Breast epithelium (tissue), 4 donors: ENCODE measurements at regions not wholly inside any gene's neighbourhood (a gene's known extent, or its start where the extent isn't known, plus 50 kb on each side); places are given as distances from the start of the nearest gene placed in this dataset.
A peak's percentile ranks its signal among the peaks of the same experiment; 100 is the strongest.

ENCODE experiments used
- DNase-seq, 2 donors: peaks; one replicate each; pipeline ENCODE4 v3.0.0-alpha.2; 2019; ENCODE audit warnings: low spot score in 2 of 2
- H3K27ac ChIP-seq, 2 donors: fragments of 200-600 bp; sonication (generic) in 1 of 2; one replicate each; pipeline ENCODE4 v1.5.1; 2016 to 2019; ENCODE audit warnings: mild to moderate bottlenecking in 1 of 2
- H3K27me3 ChIP-seq, 2 donors: fragments of 200-600 bp; sonication (generic) in 1 of 2; one replicate each; pipeline versions ENCODE4 v1.5.1 to v1.6.0; 2017 to 2019; ENCODE audit warnings: control low read depth in 1 of 2, mild to moderate bottlenecking in 1 of 2
- H3K36me3 ChIP-seq: fragments of 200-600 bp; one replicate; pipeline ENCODE4 v1.5.1; 2019
- H3K4me1 ChIP-seq, 2 donors: fragments of 200-600 bp; sonication (generic); one replicate each; pipeline ENCODE4 v1.5.1; 2016 to 2019; ENCODE audit warnings: control low read depth in 1 of 2
- H3K4me3 ChIP-seq, 3 donors: fragments of 200-600 bp; sonication (generic); 1 replicate in 2 of 3; 2 replicates in 1 of 3; pipeline ENCODE4 v1.5.1; 2016 to 2019; ENCODE audit warnings: mild to moderate bottlenecking in 3 of 3, moderate library complexity in 2 of 3
- H3K9me3 ChIP-seq, 2 donors: fragments of 200-600 bp; sonication (generic) in 1 of 2; one replicate each; pipeline ENCODE4 v1.5.1; 2016 to 2019; ENCODE audit warnings: control low read depth in 1 of 2
- CTCF ChIP-seq, 3 donors: fragments of 450-650 bp; IDR thresholded peaks; one replicate each; pipeline ENCODE4 v1.5.1; 2016 to 2017; ENCODE audit warnings: antibody characterized with exemption in 3 of 3, mild to moderate bottlenecking in 3 of 3, moderate library complexity in 3 of 3
- POLR2A ChIP-seq: fragments of 450-650 bp; IDR thresholded peaks from one replicate; pipeline ENCODE4 v1.6.1; 2016; ENCODE audit warnings: antibody characterized with exemption, mild to moderate bottlenecking, moderate library complexity
- POLR2AphosphoS5 ChIP-seq, 3 donors: sonication (generic); formaldehyde crosslinking; IDR thresholded peaks; one replicate each; pipeline ENCODE4 v1.6.1; 2017; ENCODE audit warnings: antibody characterized with exemption in 3 of 3
- intact Hi-C: fragments of 100-400 bp; cut with DNase I; formaldehyde crosslinking; loops from one replicate; pipeline ENCODE4 v1.15.1; 2023; ENCODE audit warnings: low total_unique reads

GRCh38 chr4:101419336-101420135 lies 72.2 kb upstream of the PPP3CA start:
- no peak for TF ChIP-seq POLR2A
- no peak for TF ChIP-seq CTCF (IDR thresholded peaks at IDR 0.05)
- no peak for TF ChIP-seq POLR2AphosphoS5 (IDR thresholded peaks at IDR 0.05)
- no peaks in the 10 kb centered on the region for H3K27me3 ChIP-seq
- H3K4me1 ChIP-seq = no peaks in the 10 kb centered on the region
- no peaks in the 10 kb centered on the region for H3K36me3 ChIP-seq
- intact Hi-C loops = no loop called here
- peak overlapping the region in 1 of 3 donors; percentile 1 for H3K4me3 ChIP-seq
- H3K27ac ChIP-seq = peak overlapping the region; percentile 11 to 30
- no peak for DNase-seq
- no peaks in the 10 kb centered on the region for H3K9me3 ChIP-seq

GRCh38 chr4:101418466-101418865 lies 71.1 kb upstream of the PPP3CA start:
- TF ChIP-seq CTCF (IDR thresholded peaks at IDR 0.05) (no peak), POLR2AphosphoS5 (IDR thresholded peaks at IDR 0.05) (no peak), POLR2A (no peak)
- Histone ChIP-seq H3K27me3 (no peaks in the 10 kb centered on the region), H3K36me3 (no peaks in the 10 kb centered on the region), H3K27ac (no peak overlapping the region), H3K4me3 (no peak overlapping the region), H3K9me3 (no peaks in the 10 kb centered on the region), H3K4me1 (no peaks in the 10 kb centered on the region)
- intact Hi-C loops = no loop called here
- no peak for DNase-seq

GRCh38 chr4:101418055-101418454 lies 70.7 kb upstream of the PPP3CA start:
- intact Hi-C loops = no loop called here
- no peaks in the 10 kb centered on the region for H3K4me1 ChIP-seq
- H3K4me3 ChIP-seq = no peak overlapping the region
- H3K27me3 ChIP-seq = no peaks in the 10 kb centered on the region
- DNase-seq = no peak
- H3K9me3 ChIP-seq = no peaks in the 10 kb centered on the region
- H3K27ac ChIP-seq = no peak overlapping the region
- no peak for TF ChIP-seq POLR2A
- TF ChIP-seq CTCF (IDR thresholded peaks at IDR 0.05) = no peak
- TF ChIP-seq POLR2AphosphoS5 (IDR thresholded peaks at IDR 0.05) = no peak
- no peaks in the 10 kb centered on the region for H3K36me3 ChIP-seq

GRCh38 chr4:101417046-101417445 lies 69.7 kb upstream of the PPP3CA start:
- intact Hi-C loops = no loop called here
- H3K27ac ChIP-seq = no peak overlapping the region

More at GRCh38 chr4:101417046-101417445, 69.7 kb upstream of the PPP3CA start:
- Histone ChIP-seq H3K4me3 (no peak overlapping the region), H3K36me3 (no peaks in the 10 kb centered on the region), H3K4me1 (no peaks in the 10 kb centered on the region), H3K9me3 (no peaks in the 10 kb centered on the region), H3K27me3 (no peaks in the 10 kb centered on the region)
- TF ChIP-seq POLR2A = no peak
- no peak for TF ChIP-seq POLR2AphosphoS5 (IDR thresholded peaks at IDR 0.05)
- TF ChIP-seq CTCF (IDR thresholded peaks at IDR 0.05) = no peak
- DNase-seq = no peak
